HG03521 (cell line): ENCODE measurements at regions not wholly inside any gene's neighbourhood (a gene's known extent, or its start where the extent isn't known, plus 50 kb on each side); places are given as distances from the start of the nearest gene placed in this dataset.

Source experiments
- ATAC-seq: cut with Tn5 transposase; IDR thresholded peaks from one replicate; pipeline ENCODE4 v1.9.1; 2021; ENCODE audit warnings: mild to moderate bottlenecking, moderate library complexity; ENCODE audit not compliant: unreplicated experiment

DNA sequence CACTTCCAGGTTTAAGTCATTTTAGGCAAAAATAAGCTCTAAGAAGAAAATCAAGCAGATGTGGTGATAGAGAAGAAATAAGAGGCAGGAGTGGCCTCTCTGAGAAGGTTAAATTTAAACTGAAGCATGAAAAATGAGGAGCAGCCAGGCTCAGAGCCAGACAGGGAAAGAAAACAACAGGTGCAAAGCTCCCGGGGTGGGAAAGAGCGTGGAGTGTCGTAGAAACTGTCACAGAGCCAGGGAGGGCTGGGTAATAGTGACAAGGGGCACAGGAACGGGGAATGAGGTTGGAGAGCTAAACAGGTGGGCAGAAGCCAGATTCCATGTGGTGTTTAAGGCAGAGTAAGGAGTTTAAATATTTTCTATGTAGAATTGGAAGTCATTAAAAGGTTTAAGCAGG, 132.1 kb upstream of the BLID start:
- no peak for ATAC-seq

DNA sequence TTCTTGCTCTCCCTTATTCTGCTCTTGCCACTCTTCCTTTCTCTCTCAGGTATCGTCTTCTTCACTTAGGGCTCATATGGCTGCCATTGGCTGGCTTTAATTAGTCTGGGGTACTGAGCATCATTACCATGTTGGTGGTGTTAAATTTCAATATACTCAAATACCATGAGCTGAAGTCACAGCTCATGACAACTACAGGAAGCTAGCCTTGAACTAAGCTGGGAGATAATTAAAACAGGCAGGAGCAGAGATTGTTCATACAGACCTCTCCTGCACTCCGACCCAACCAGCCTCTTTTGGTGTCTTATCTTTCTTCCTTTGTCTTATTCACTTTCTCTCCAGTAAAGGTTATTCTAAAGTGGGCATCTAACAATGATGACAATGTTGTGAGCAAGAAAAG, 130.9 kb upstream of the BLID start:
- no peak for ATAC-seq

DNA sequence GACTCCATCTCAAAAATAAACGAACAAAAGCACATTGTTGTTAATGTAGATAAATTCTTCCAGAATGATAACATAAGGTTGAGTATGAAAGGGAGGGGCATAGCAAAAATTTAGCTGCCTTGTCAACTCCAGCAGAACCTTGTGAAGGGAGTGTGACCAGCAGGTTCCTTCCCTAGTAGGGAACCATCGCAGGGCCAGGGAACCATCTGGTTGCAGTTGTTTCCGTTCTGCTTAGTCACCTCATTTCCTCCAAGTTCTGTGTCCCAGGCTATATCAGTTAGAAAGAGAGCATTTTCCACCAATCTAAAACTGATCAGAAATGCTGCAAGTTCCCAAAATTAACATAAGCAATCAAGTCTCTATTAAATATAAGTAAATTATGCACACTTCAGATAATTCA, 126.7 kb upstream of the BLID start:
- ATAC-seq = no peak

DNA sequence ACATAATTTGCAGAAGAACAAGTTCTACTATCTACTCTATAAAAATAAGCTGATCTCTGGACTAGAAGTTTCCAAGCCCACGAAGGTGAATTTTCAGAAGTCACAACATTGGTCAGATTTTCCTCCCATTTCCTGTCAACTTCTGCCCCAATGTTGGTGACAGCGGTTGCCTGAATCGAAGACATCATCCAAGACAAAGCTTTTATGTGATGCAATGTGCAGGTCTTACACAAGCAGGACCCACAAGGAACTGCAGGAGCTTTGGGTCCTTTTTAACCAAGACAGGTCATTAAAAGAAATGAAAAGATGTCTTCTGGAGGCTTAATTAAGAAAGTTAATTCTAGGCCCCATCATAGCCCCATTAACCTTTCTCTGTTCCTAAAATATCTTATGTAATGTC, 125.6 kb upstream of the BLID start:
- ATAC-seq = no peak

DNA sequence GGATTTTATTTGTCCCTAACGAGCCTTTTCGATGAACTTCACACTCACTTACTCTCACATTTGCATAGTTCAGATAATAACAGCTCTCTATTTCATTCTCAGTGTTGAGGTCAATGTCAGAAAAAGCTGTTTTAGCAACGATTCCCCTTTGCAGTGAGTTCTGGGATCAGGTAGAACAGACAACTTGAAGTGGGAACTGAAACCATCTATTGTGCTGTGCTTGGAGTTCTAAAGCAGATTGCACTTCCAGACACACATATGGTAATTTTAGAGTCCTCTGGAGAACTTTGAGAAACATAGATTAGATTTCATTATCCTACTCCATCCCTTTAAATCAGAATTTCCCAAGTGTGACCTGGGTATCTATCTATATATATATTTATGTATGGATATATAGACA, 124.6 kb upstream of the BLID start:
- no peak for ATAC-seq

DNA sequence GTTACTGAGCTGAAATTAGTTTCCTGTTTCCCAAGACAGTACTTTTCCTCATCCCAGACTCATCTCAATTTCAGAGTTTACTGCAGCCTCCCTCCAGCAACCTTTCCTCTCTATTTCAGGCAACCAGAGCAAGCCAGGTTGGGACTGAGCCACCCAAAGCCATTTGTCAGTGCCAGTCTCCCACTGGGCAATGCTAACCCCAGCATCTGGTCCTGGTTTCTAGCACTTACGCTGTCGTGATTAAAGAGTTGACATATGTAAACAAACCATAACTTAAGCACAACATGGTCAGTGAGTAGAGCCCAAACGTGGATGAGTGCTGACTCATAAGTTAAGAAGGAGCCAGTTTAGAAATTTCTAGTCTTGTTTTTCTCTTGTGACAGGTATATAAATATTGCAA, 119.6 kb upstream of the BLID start:
- ATAC-seq = no peak

DNA sequence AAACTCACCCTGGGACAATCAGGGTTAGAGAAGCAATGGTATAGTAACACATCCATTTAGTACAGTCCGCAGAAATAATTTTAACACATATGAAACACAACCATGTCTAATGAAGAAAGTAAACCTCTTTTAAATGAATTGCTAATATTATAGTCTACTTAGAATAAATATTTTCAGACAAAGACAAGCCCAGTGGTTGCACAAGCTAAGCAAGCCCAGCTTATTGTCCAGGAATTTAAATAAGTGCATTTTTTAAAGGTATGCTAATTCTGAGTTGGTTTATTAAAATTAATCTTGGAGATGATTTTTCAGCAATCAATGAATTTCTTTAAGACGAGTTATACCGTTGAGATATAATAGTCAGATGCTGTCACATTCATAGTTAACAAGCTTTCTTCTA, 118.8 kb upstream of the BLID start:
- ATAC-seq = no peak

DNA sequence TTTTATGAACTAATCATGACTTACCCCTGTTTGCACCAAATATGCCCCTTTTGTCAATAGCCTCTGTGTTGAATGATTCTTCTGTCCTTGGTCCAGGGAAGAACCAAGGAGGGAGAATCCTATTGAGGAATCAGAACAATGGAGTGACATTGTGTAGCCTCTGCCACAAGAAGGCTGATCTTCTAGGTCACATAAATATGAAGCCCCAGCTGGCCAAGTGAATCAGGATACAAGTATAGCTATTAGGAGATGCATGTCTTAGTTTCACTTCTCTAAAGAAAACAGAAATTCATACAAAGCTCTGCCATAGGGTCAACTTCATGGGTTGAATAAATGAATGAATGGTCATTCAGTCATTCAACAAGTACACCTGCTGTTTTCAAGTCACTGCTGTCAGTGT, 118.2 kb upstream of the BLID start:
- ATAC-seq = no peak

DNA sequence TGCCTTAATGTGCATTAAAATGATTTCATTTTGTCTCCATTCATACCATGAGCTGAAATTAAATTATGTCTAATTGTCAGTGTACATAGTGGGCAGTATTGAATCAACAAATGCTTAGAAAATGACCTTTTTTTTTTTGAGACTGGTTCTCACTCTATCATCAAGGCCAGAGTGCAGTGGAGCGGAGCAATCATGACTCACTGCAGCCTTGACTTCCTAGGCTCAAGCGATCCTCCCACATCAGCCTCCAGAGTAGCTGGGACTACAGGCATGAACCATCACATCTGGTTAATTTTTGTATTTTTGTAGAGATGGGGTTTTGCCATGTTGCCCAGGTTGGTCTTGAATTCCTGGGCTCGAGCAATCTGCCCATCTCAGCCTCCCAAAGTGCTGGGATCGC, 117.0 kb upstream of the BLID start:
- no peak for ATAC-seq

DNA sequence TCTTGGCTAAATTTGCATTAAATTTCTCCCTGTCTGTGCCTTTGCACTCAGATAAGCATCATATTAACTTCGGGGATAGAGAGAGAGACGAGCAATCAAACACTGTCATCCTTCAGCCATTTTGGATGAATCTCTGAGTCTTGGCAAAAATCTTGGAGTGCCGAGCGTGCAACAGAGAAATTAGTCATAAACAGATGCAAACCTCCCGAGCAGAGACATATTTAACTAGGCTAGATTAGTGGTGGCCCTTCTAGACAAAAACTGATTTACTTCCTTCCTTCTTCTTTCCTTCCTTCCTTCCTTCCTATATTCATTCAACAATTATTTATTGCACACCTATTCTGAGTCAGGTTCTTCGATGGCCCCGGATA, 114.4 kb upstream of the BLID start:
- ATAC-seq = no peak

DNA sequence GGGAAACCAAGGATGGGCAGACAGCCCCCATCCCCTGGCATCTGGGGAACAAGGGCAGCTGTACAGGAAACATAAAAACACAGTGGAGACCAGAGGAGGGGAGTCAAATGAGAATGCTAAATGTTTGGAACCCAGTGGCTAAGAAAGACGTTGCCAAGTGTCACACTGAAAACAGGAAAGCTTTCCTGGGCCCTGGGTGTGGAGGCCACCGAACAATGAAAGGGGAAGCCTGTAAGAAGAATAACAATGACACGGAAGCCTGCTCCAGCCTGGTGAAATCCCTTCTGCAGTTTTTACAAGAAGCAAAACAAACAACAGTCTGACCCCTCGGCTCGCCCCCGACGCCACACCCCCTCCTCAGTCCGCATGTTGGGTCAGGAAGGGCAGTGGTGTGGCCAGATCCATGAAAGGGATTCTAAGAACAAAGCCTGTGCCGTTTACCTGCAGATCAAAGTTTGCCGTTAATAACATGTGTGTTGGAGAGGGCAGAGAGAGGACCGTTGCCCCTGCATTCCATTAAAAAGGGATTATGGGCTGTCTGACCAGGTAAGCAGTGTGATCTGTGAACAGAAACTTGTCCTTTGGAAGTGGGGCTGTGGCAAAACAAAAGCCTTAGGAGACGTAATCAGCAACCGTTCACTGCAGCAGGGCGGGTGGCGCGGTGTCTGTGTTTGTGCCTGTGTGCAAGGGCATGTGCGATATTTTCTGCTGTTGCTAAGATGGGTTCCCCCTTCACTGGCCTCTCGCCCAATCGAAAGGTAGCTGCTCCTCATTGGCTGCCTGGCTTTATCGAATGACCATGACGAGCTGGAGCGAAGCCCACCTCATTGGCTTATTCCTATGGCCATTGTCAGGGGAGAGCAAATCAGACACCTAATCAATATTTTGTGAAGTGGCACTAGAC, 113.7 kb upstream of the BLID start:
- no peak for ATAC-seq

DNA sequence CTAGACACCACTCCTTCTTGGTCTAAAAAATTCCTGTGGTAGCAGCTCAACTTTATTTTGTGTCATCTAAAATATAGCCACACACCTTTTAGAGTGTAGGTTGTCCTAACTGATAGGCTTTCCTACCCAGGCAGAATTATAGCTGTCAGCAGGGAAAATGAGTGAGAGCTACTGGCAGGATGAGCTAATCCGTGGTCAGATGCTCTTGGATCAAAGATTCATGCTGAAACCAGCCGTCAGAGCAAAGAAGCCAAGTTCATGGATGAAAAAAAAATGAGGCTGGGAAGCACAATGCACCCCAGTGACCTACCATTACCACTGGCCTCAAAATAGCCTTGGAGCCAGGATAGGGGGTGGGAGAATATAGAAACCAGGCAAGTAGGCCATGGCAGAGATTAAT, 113.1 kb upstream of the BLID start:
- ATAC-seq = no peak

DNA sequence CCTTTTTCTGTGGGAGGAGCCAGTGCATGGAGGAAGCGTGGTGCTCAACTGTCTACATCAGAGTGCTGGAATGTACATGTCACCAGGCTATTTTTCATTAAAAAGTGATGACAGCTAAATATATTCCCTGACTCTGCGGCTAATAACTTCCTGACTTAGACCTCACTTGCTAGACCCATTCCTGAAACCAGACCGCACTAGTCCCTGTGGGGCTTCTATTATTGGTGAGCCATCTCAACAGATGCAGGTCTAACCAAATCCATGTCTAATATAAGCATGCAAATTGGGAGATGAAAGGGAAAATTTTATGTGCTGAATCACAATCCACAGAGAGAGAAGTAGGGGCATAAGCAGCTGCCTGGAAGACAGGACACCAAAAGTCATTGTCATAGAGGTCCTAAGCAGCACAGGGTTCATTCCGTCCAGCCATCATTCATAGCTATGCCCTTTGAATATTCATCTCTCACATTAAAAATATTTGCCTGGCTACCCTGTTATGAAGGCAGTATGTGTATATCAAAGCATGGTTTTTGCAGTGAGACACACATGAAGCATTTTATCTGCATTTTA, 110.9 kb upstream of the BLID start:
- no peak for ATAC-seq

DNA sequence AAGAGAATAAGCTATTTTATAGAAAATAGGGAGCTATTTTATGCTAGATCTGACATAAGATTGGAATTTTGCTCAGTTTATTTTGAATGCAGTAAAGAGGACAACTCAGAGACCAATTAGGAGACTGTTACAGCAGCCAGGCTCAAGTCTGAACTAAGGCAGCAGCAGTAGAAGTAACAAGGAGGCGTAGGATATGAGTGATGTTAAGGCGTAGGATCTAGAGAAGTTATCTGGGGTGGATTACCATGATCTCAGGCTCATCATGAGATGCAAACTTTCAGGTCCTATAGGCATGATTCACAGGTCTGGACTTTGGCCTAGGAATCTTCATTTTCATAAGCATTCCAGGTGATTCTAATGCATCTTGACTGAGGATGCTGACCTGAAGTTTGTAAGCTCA, 108.9 kb upstream of the BLID start:
- no peak for ATAC-seq

DNA sequence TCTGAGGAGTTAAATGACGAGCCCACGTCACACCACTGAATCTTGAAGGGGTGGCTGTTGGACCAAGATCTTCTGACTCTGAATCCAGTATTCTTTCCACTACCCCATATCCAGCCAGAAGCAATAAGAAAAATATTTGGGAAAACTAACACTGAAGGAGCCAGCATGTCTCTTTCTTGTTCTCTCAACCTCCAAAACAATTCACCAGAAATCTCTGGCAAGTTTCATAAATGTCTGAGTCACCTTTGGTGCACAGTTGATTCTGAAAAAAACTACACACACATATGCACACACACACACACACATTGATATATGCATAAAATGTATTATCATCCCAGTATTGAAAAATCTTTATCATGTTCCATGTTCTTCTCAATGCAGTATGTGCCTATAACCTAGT, 104.3 kb upstream of the BLID start:
- ATAC-seq = no peak

DNA sequence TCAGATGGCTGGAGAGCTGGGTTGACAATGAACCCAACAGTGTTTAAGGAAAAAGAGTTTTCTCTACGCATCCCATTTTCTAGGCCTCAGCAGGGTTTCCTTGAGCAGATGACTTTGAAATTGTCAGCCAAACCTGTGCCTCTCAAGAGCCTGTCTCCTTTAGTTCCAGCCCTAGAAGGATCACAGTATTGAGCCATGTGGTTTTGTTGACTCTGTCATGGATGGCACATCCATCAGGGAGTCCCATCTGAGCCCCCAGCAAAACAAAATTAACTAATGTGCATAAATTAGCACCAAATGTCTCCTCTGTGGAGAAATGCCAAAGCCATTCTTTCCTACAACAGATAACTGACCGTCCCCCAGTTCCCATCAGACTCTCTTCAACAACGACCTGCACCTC, 103.8 kb upstream of the BLID start:
- ATAC-seq = no peak

DNA sequence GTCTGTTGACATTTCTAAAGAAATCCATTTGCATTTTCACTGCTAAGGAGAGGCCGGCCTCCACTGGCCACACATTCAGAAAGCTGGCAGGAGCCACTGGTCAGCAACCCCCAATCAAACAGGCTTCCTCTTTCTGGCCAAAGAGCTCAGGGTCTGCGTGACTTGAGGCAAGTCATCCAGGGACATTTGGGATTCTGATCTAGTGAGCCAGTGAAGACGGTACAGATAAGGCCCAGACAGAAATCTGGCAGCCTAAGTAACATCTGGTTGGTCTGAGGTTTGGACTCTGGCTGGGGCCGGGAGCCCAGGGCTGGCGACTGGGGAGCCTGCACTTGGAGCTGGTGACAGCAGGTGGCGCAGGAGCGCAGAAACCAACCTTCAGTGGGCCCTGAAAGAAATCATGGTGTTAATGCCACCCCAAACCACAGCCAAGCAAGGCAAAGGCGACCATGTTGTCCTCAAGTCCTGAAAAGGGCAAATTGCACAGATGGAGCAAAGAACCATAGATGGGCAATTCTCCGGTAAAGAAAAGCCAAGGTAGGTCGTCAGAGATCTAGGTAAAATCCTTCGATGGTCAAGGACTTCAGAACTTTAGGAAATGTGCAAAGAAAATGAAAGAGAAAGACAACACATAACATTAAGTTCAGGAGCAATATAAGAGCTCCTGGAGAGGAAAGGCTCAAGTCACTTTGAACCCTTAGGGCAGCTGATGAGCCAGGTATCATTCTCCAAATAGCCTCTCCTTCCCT, 99.4 kb upstream of the BLID start:
- peak; percentile 87 for ATAC-seq

DNA sequence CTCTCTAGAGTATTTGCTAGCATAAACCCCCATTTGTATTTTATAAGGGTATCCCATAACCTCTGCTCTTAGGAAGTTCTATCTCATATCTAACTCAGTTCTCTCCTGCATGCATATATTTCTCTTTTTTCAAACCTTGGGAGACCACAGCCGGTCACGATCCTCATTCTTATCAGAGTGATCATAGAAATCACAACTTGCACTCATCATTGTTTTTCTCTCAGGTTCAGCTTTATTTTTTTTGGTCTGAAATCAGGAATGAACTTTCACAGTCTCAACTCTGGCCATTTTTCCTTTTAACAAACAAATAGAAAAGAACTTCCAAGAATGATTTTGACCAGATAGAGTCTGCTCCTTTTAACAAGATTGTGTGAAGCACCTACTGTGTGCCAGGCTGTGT, 98.6 kb upstream of the BLID start:
- no peak for ATAC-seq

DNA sequence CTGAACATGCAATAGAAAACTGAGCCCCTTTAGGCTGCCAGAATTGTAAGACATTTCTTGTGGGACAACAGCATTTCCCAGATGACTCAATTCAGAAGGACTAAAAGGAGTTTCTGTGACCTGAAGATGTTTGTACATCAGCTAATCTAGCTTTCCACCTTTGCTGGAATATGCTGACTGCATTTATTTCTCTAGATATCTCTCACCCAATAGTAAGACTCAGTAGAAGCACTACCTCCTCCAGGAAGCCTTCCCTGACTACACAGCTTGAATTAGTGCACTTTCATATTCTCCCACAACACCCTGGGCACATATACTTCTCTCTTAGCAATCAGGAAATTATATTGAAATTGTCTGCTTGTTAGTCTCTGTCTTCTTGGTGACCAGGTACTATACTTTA, 98.1 kb upstream of the BLID start:
- no peak for ATAC-seq

DNA sequence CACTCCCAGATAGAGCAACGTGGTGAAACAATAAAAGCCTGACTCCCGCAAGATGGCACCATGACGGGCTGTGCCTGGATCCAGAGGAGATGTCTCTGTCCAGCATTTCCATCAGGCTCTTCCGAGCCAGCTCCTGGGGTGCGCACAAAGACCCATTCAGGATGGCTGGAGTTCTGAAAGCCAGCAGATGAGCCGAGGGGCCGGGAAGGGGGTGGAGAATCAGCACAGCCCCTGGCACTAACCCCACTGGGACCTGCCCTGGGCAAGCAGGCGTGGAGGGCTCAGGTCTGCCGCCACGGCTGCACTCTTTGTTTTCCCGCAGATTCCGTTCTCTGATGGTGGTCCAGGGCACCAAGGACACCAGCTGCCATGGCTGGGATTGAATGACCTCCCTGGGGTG, 97.2 kb upstream of the BLID start:
- no peak for ATAC-seq

DNA sequence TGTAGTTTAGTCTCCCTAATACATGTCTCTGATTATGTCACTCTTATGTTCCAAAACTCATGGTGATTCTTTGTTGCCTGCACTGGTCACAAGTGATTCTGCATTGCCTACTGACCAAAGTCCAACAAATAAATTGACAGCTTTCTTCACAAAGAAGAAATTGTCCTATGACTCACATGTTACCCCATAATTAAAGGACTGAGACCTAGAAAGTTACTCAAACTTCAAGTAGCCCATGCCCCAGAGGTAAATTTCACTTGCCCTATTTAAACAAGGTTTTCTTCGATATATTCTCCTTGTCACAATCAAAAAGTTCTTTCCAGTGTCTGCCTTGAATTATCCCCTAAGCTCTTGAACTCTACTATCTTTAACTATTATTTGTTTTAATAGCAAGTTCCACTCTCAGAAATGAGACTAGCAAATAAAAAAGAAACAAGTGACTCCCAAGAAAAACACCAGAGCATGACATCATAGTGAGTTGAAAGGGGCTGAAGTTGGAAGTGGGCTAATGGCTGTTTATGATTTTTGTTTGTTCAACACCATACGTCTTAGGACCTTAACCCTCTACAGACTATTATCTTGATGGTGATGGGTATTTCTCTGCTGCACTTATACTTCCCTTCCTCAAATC, 94.5 kb upstream of the BLID start:
- ATAC-seq = no peak
